Panc1 (cell line): ENCODE measurements at regions not wholly inside any gene's neighbourhood (a gene's known extent, or its start where the extent isn't known, plus 50 kb on each side); places are given as distances from the start of the nearest gene placed in this dataset.

ENCODE experiments used
- ATAC-seq: fragments of 200-7000 bp; cut with Tn5 transposase; 2 replicates; pipeline ENCODE4 v1.9.1; 2020; ENCODE audit warnings: mild to moderate bottlenecking, moderate library complexity
- BruUV-seq: library from RNA; stranded (reverse); fragments of 400-500 nt; replicated peaks from 2 replicates; lab custom pipeline; 2021; lab: Mats Ljungman, UMichigan
- CTCF ChIA-PET: fragments of 300-600 bp; sonication (Branson Sonifier 250); formaldehyde crosslinking; loops from one replicate; lab custom pipeline; 2022; ENCODE audit warnings: antibody characterized with exemption; lab: Charles Lee
- POLR2A ChIA-PET: fragments of 300-600 bp; sonication (Branson Sonifier 250); formaldehyde crosslinking; loops from one replicate; lab custom pipeline; 2022; ENCODE audit warnings: antibody characterized with exemption; lab: Charles Lee
- DNase-seq: peaks from one replicate; pipeline ENCODE4 v3.0.0-alpha.2; 2010; ENCODE audit warnings: low read depth, low spot score
- H3K27ac ChIP-seq: 2 replicates; pipeline ENCODE4 v1.5.1; 2011; ENCODE audit warnings: mild to moderate bottlenecking, low read length, inconsistent platforms
- H3K27me3 ChIP-seq: fragments of 200-500 bp; sonication (Bioruptor generic); 2 replicates; pipeline ENCODE4 v1.6.0; 2014; ENCODE audit warnings: low read length, inconsistent platforms; ENCODE audit not compliant: control insufficient read depth, insufficient read depth
- H3K36me3 ChIP-seq: fragments of 200-500 bp; sonication (Bioruptor generic); 2 replicates; pipeline ENCODE4 v1.5.1; 2014; ENCODE audit warnings: inconsistent platforms, mild to moderate bottlenecking, low read length, moderate library complexity; ENCODE audit not compliant: control insufficient read depth, insufficient read depth
- H3K4me1 ChIP-seq: 2 replicates; pipeline ENCODE4 v1.5.1; 2011; ENCODE audit warnings: inconsistent platforms, mild to moderate bottlenecking, low read length, moderate library complexity; ENCODE audit not compliant: control insufficient read depth, insufficient read depth
- H3K4me3 ChIP-seq, 2 experiments: 2 replicates each; pipeline ENCODE4 v1.5.1; 2011 to 2012; ENCODE audit warnings: low read depth in 2 of 2, low read length in 2 of 2, mild to moderate bottlenecking in 2 of 2, inconsistent platforms in 1 of 2, moderate library complexity in 1 of 2
- H3K9me3 ChIP-seq: fragments of 200-500 bp; sonication (Bioruptor generic); 2 replicates; pipeline ENCODE4 v1.5.1; 2014; ENCODE audit warnings: low read depth, mild to moderate bottlenecking, inconsistent platforms, low read length, moderate library complexity; ENCODE audit not compliant: control insufficient read depth, insufficient read depth
- POLR2AphosphoS5 ChIP-seq: IDR thresholded peaks from 2 replicates; pipeline ENCODE4 v1.6.1; 2012; ENCODE audit warnings: mild to moderate bottlenecking, low read depth, low read length, moderate library complexity
- SIN3A ChIP-seq: IDR thresholded peaks from 2 replicates; pipeline ENCODE4 v1.6.1; 2012; ENCODE audit warnings: low read depth, mild to moderate bottlenecking, low read length, moderate library complexity, borderline replicate concordance; ENCODE audit not compliant: insufficient read depth
- TCF7L2 ChIP-seq: IDR thresholded peaks from 2 replicates; pipeline ENCODE4 v1.6.1; 2011; ENCODE audit warnings: mild to moderate bottlenecking, low read depth, low read length, inconsistent platforms
- in situ Hi-C: cut with HindIII; loops from 2 replicates; pipeline ENCODE4 v1.10.0; 2016; ENCODE audit warnings: low sequenced_read_pairs, low pct_unique_long_range_greater_than_20kb
- intact Hi-C: fragments of 100-400 bp; cut with micrococcal nuclease; formaldehyde crosslinking; loops from one replicate; pipeline ENCODE4 v1.10.0; 2022; ENCODE audit not compliant: unreplicated experiment
- TF ChIP-seq, protein P1 (sequence below), 2 experiments: IDR thresholded peaks; 2 replicates each; pipeline ENCODE4 v1.6.1; 2011 to 2012; ENCODE audit warnings: low read depth in 2 of 2, control low read depth in 1 of 2, low read length in 1 of 2, mild to moderate bottlenecking in 1 of 2, moderate library complexity in 1 of 2; ENCODE audit not compliant: insufficient read depth in 1 of 2
- TF ChIP-seq, protein P2 (sequence below): fragments of 450-650 bp; IDR thresholded peaks from 2 replicates; pipeline ENCODE4 v1.5.1; 2017; ENCODE audit warnings: mild to moderate bottlenecking

DNA sequence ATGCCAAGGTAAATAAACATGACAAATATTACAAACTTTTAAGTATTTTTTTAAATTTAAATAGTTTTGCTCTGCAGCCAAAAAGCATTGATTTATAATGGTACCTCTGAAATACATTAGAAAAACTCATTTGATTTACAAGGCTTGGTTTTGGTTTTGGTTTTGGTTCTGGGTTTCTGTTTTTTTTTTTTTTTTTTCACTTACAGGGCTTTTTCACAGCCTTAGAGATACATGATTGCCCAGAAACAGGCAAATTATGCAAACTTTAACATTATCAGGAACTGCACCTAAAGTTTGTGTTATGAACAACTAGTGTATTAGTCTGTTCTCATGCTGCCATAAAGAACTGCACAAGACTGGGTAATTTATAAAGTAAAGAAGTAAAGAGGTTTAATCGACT, 196.4 kb upstream of the DDX53 start:
- no peaks in the 10 kb centered on the region for H3K36me3 ChIP-seq
- H3K4me3 ChIP-seq = no peak overlapping the region
- no peak overlapping the region for H3K27ac ChIP-seq
- ATAC-seq (no peak), DNase-seq (no peak)
- TF ChIP-seq, protein P1, sequence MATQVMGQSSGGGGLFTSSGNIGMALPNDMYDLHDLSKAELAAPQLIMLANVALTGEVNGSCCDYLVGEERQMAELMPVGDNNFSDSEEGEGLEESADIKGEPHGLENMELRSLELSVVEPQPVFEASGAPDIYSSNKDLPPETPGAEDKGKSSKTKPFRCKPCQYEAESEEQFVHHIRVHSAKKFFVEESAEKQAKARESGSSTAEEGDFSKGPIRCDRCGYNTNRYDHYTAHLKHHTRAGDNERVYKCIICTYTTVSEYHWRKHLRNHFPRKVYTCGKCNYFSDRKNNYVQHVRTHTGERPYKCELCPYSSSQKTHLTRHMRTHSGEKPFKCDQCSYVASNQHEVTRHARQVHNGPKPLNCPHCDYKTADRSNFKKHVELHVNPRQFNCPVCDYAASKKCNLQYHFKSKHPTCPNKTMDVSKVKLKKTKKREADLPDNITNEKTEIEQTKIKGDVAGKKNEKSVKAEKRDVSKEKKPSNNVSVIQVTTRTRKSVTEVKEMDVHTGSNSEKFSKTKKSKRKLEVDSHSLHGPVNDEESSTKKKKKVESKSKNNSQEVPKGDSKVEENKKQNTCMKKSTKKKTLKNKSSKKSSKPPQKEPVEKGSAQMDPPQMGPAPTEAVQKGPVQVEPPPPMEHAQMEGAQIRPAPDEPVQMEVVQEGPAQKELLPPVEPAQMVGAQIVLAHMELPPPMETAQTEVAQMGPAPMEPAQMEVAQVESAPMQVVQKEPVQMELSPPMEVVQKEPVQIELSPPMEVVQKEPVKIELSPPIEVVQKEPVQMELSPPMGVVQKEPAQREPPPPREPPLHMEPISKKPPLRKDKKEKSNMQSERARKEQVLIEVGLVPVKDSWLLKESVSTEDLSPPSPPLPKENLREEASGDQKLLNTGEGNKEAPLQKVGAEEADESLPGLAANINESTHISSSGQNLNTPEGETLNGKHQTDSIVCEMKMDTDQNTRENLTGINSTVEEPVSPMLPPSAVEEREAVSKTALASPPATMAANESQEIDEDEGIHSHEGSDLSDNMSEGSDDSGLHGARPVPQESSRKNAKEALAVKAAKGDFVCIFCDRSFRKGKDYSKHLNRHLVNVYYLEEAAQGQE (IDR thresholded peaks at IDR 0.05; ENCODE audit: insufficient read depth in 1 of 2, low read depth in 2 of 2, low read length in 1 of 2) = no peak
- TF ChIP-seq, protein P2, sequence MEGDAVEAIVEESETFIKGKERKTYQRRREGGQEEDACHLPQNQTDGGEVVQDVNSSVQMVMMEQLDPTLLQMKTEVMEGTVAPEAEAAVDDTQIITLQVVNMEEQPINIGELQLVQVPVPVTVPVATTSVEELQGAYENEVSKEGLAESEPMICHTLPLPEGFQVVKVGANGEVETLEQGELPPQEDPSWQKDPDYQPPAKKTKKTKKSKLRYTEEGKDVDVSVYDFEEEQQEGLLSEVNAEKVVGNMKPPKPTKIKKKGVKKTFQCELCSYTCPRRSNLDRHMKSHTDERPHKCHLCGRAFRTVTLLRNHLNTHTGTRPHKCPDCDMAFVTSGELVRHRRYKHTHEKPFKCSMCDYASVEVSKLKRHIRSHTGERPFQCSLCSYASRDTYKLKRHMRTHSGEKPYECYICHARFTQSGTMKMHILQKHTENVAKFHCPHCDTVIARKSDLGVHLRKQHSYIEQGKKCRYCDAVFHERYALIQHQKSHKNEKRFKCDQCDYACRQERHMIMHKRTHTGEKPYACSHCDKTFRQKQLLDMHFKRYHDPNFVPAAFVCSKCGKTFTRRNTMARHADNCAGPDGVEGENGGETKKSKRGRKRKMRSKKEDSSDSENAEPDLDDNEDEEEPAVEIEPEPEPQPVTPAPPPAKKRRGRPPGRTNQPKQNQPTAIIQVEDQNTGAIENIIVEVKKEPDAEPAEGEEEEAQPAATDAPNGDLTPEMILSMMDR = no peak
- TF ChIP-seq SIN3A (no peak), POLR2AphosphoS5 (no peak), TCF7L2 (no peak)
- POLR2A ChIA-PET = no interaction called here
- intact Hi-C loops = no loop called here
- in situ Hi-C loops = no loop called here
- CTCF ChIA-PET = no interaction called here
- no peaks in the 10 kb centered on the region for H3K4me1 ChIP-seq
- BruUV-seq = no TSS peak
- H3K27me3 ChIP-seq = no peaks in the 10 kb centered on the region
- H3K9me3 ChIP-seq = no peaks in the 10 kb centered on the region

DNA sequence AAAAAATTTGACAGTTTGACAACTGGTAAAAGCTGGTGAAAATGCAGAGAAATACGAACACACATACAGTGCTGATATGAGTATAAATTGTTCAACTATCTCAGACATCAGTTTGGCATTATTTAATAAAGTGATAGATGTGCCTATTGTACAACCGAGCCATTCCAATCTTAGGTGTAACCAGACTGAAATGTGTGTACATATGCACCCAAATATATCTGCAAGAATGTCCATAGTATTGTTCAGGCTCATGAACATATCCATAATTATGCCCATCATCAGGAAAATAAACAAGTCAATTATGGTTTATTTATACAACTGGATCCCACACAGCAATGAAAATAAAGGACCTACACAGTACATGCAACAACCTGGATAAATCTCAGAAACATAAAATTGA, 188.9 kb upstream of the DDX53 start:
- in situ Hi-C loops = no loop called here
- ChIA-PET POLR2A (no interaction called here), CTCF (no interaction called here)
- no peak for DNase-seq
- Histone ChIP-seq H3K27me3 (no peaks in the 10 kb centered on the region), H3K36me3 (no peaks in the 10 kb centered on the region), H3K4me1 (no peaks in the 10 kb centered on the region), H3K27ac (no peak overlapping the region), H3K4me3 (no peak overlapping the region), H3K9me3 (no peaks in the 10 kb centered on the region)
- no peak for ATAC-seq
- no TSS peak for BruUV-seq
- no peak for TF ChIP-seq POLR2AphosphoS5
- no peak for TF ChIP-seq TCF7L2
- no peak for TF ChIP-seq SIN3A
- TF ChIP-seq, protein P1 (IDR thresholded peaks at IDR 0.05; ENCODE audit: insufficient read depth in 1 of 2, low read depth in 2 of 2, low read length in 1 of 2) = no peak
- TF ChIP-seq, protein P2 = no peak
- intact Hi-C loops = no loop called here
